Lung (tissue), 11 donors: ENCODE measurements at regions not wholly inside any gene's neighbourhood (a gene's known extent, or its start where the extent isn't known, plus 50 kb on each side); places are given as distances from the start of the nearest gene placed in this dataset.
"Not testable (repeated sequence)": the region's sequence is repeated elsewhere in the genome, so short reads cannot be mapped to it uniquely, and the experiment has no call there.

ENCODE experiments used
- ATAC-seq: fragments of 200-7000 bp; cut with Tn5 transposase; one replicate; pipeline ENCODE4 v1.9.1; 2020; ENCODE audit warnings: moderate number of reproducible peaks; ENCODE audit not compliant: insufficient read depth, low FRiP score
- DNase-seq, 3 donors: peaks; one replicate each; pipeline ENCODE4 v3.0.0-alpha.2; 2013 to 2017
- H3K27ac ChIP-seq, 2 donors: one replicate each; pipeline ENCODE4 v1.5.1; 2013; ENCODE audit warnings: mild to moderate bottlenecking in 2 of 2, moderate library complexity in 2 of 2, control low read depth in 1 of 2, inconsistent platforms in 1 of 2, low read depth in 1 of 2, low read length in 1 of 2
- H3K27me3 ChIP-seq, 3 donors: one replicate each; pipeline ENCODE4 v1.5.1; 2013; ENCODE audit warnings: low read length in 2 of 3; ENCODE audit not compliant: control insufficient read depth in 3 of 3, insufficient read depth in 3 of 3
- H3K36me3 ChIP-seq, 4 donors: one replicate each; pipeline ENCODE4 v1.5.1; 2013; ENCODE audit warnings: low read length in 4 of 4, mild to moderate bottlenecking in 1 of 4, moderate library complexity in 1 of 4; ENCODE audit not compliant: control insufficient read depth in 4 of 4, insufficient read depth in 4 of 4
- H3K4me1 ChIP-seq, 5 donors: one replicate each; pipeline ENCODE4 v1.5.1; 2013; ENCODE audit warnings: low read length in 5 of 5, mild to moderate bottlenecking in 2 of 5, moderate library complexity in 1 of 5; ENCODE audit not compliant: control insufficient read depth in 5 of 5, insufficient read depth in 5 of 5
- H3K4me3 ChIP-seq: one replicate; pipeline ENCODE4 v1.5.1; 2013; ENCODE audit warnings: mild to moderate bottlenecking, control low read depth, moderate library complexity
- H3K9ac ChIP-seq, 2 donors: one replicate each; pipeline ENCODE4 v1.5.1; 2013; ENCODE audit warnings: low read length in 2 of 2, control low read depth in 1 of 2; ENCODE audit not compliant: insufficient read depth in 1 of 2
- H3K9me3 ChIP-seq, 4 donors: one replicate each; pipeline ENCODE4 v1.5.1; 2013; ENCODE audit warnings: low read length in 3 of 4, mild to moderate bottlenecking in 1 of 4, moderate library complexity in 1 of 4; ENCODE audit not compliant: control insufficient read depth in 4 of 4, insufficient read depth in 3 of 4
- WGBS, 2 donors: extraction: QIAGEN DNeasy Blood & Tissue Kit; methylation state at CpG; one replicate each; pipeline ENCODE4 v1.1.7; 2013; 5-methylcytosine and 5-hydroxymethylcytosine counted together
- TF ChIP-seq, protein P1 (sequence below): IDR thresholded peaks from 2 replicates; pipeline ENCODE4 v1.5.1; 2012; ENCODE audit warnings: mild to moderate bottlenecking; ENCODE audit errors: control extremely low read depth, extremely low read depth
- donor health status: control.
- donor health status: control.
- donor health status: Bipolar disorder and iron deficiency.
- donor health status: healthy.
- donor health status: DM: yes; HTN: yes; CAD: no.

DNA sequence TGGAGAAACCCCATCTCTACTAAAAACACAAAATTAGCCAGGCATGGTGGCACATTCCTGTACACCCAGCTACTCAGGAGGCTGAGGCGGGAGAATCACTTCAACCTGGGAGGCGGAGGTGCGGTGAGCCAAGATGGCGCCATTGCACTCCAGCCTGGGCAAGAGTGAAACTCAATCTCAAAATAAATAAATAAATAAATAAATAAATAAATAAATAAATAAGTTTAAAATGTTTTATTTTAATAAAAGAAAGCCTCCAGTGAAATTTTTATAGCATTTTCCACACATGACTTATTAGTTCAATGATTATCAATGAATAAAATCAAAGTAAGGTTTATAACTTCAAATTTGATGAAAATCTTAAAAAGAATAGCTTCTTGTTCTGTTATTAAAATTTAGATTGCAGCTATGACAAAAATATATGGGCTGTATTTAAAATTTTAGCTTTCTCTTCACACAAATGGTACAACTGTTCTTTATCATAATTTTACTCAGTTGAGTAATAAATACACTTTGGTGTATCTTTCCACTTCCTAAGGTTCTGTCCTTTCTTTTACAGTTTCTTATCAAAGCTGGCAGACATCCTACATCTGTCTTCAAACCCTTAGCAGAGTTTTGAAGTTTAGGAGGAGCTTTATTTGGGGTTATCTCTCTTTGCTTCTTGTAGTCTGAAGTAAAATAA is 78.4 kb upstream of the ZSWIM2 start:
- TF ChIP-seq, protein P1, sequence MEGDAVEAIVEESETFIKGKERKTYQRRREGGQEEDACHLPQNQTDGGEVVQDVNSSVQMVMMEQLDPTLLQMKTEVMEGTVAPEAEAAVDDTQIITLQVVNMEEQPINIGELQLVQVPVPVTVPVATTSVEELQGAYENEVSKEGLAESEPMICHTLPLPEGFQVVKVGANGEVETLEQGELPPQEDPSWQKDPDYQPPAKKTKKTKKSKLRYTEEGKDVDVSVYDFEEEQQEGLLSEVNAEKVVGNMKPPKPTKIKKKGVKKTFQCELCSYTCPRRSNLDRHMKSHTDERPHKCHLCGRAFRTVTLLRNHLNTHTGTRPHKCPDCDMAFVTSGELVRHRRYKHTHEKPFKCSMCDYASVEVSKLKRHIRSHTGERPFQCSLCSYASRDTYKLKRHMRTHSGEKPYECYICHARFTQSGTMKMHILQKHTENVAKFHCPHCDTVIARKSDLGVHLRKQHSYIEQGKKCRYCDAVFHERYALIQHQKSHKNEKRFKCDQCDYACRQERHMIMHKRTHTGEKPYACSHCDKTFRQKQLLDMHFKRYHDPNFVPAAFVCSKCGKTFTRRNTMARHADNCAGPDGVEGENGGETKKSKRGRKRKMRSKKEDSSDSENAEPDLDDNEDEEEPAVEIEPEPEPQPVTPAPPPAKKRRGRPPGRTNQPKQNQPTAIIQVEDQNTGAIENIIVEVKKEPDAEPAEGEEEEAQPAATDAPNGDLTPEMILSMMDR, result no peak

DNA sequence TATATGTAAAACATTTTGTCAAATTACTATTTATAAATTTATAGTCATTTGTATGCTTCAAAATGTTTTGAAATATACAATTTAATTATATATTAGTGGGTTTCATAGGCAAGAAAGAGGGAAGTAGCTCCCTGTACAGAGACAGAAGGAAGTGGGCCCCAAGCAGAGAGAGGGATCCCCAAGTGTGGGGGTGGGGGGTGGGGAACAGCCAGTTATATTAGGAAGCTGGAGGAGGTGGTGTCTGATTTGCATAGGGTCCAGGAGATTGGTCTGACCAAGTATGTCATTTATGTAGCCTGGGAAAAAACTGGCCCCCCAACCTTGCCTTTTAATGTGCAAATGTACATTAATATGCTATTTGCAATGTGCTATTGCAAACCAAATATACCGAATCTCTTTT is 76.5 kb upstream of the ZSWIM2 start:
- H3K4me3 ChIP-seq, result no peak overlapping the region
- DNase-seq (no peak), ATAC-seq (no peak)
- H3K27ac ChIP-seq, result no peak overlapping the region
- H3K27me3 ChIP-seq, result no peaks in the 10 kb centered on the region
- no peaks in the 10 kb centered on the region for H3K36me3 ChIP-seq
- no peaks in the 10 kb centered on the region for H3K4me1 ChIP-seq
- TF ChIP-seq, protein P1, result no peak
- 43 to 44% methylated on average over 1 of the region's 1 CpG for WGBS, 2 donors
- H3K9me3 ChIP-seq, result no peaks in the 10 kb centered on the region
- H3K9ac ChIP-seq, result no peak overlapping the region

More for the DNA sequence above, 78.4 kb upstream of the ZSWIM2 start:
- Histone ChIP-seq H3K9ac (no peak overlapping the region), H3K27me3 (no peaks in the 10 kb centered on the region), H3K36me3 (no peaks in the 10 kb centered on the region), H3K4me3 (no peak overlapping the region), H3K27ac (no peak overlapping the region), H3K9me3 (no peaks in the 10 kb centered on the region), H3K4me1 (no peaks in the 10 kb centered on the region)
- 98 to 99% methylated on average over 4 of the region's 4 CpGs for WGBS, 2 donors
- ATAC-seq, result no peak
- no peak for DNase-seq

DNA sequence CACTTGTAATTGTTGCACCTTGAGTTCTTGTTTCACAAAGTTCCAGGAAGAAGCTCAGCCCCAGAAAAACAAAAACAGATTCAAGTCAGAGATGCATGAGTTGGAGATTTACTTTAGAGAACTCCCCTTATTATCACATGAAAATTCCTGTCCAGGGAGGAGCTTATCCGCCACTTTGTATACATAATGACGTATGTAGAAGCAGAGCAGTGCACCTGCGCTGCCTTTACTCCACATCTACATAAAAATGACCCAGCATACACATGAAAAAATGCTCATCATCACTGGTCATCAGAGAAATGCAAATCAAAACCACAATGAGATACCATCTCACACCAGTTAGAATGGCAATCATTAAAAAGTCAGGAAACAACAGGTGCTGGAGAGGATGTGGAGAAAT is 73.3 kb upstream of the ZSWIM2 start:
- not testable (repeated sequence) for H3K9ac ChIP-seq

DNA sequence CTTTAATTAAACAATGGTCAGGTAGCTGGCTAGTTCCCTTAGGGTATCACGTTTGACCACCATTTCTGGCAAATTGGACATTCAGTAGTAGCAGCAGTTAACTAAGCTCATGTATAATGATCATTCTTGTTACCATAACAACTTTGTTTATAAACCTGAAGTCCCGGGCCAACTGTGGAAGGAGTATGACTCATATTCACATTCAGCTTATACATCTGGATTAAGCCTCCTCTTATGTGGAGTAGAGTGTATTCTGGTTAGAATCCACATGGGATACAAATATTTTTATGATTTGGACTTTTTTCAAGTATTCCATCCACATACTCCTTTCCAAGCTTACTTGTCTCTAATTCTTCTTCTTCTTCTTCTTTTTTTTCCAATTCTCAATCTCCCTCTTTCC is 70.3 kb upstream of the ZSWIM2 start:
- H3K36me3 ChIP-seq, result no peaks in the 10 kb centered on the region
- TF ChIP-seq, protein P1, result no peak
- no peak overlapping the region for H3K9ac ChIP-seq
- H3K9me3 ChIP-seq, result no peaks in the 10 kb centered on the region
- peak in 2 of 3 donors; percentile 61 to 63 for DNase-seq
- 37 to 59% methylated on average over 2 of the region's 2 CpGs for WGBS, 2 donors
- H3K4me1 ChIP-seq, result peaks cover 0 to 2% (median 0%) of the 10 kb centered on the region in 5 donors
- no peaks in the 10 kb centered on the region for H3K27me3 ChIP-seq
- no peak for ATAC-seq
- no peak overlapping the region for H3K27ac ChIP-seq
- H3K4me3 ChIP-seq, result no peak overlapping the region

More for the DNA sequence above, 73.3 kb upstream of the ZSWIM2 start:
- not testable (repeated sequence) for H3K9me3 ChIP-seq, H3K4me3 ChIP-seq, H3K27ac ChIP-seq, H3K27me3 ChIP-seq, DNase-seq, H3K4me1 ChIP-seq, H3K36me3 ChIP-seq, ATAC-seq
- 96 to 97% methylated on average over 3 of the region's 3 CpGs for WGBS, 2 donors
